ENCODE measurements at regions not wholly inside any gene's neighbourhood (a gene's known extent, or its start where the extent isn't known, plus 50 kb on each side); places are given as distances from the start of the nearest gene placed in this dataset.
"Not testable (repeated sequence)": the region's sequence is repeated elsewhere in the genome, so short reads cannot be mapped to it uniquely, and the experiment has no call there.

- no peak for DNase-seq (ENCODE audit: low read depth, low spot score)
Measured at GRCh38 chr13:89458456-89458855, 1787.3 kb downstream of the SLITRK5 start.

DNA sequence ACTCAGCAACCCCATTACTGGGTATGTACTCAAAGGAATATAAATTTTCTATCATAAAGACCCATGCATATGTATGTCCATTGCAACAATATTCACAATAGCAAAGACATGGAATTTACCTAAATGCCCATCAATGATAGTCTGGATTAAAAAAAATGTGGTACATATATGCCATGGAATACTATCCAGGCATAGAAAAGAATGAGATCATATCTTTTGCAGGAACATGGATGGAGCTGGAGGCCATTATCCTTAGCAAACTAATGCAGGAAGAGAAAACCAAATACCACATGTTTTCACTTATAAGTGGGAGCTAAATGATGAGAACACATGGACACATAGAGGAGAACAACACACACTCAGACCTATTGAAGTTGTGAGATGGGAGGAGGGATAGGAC is 1789.7 kb downstream of the SLITRK5 start:
- DNase-seq (ENCODE audit: low read depth, low spot score): not testable (repeated sequence)

- no peak for DNase-seq (ENCODE audit: low read depth, low spot score)
Measured at GRCh38 chr13:89465366-89465765, 1794.2 kb downstream of the SLITRK5 start.

DNA sequence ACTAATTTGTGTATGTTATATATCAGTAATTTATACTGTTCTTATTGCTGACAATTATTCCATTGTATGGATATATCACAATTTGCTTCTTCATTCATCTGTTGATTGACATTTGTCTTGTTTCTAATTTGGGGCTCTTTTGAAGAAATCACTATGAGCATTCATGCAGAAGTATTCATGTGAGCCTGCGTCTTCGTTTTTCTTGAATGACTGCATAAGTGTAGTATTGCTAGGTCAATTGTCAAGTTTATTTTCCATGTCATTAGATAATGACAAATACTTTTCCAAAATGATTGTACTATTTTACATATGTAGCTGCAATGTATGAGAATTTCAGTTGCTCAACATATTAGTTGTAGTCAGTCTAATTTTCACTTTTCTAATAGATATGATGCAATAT is 1796.9 kb downstream of the SLITRK5 start:
- no peak for DNase-seq (ENCODE audit: low read depth, low spot score)

- DNase-seq (ENCODE audit: low read depth, low spot score): no peak
Measured at GRCh38 chr13:89470901-89471300, 1799.7 kb downstream of the SLITRK5 start.

GRCh38 chr13:89474432-89474831 is 1803.3 kb downstream of the SLITRK5 start:
- no peak for DNase-seq (ENCODE audit: low read depth, low spot score)

DNA sequence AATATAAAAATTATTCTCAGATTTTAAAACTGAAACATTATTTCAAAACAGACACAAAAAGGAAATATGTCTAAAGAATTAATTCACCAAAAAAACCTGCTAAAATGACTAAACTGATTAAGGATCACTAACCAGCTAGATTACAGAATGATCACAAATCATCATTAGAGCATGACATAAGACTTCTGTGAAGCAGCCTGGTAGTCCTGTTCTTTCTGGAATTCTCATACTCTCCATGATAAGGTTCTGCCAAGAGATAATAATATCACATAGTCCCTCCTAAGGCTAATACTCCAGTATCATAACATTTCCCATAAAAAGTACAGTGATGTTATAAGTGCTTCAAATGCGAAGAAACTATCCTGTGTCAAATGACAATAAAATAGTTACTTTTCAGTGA is 1814.9 kb downstream of the SLITRK5 start:
- no peak for DNase-seq (ENCODE audit: low read depth, low spot score)

GRCh38 chr13:89486709-89487108 is 1815.5 kb downstream of the SLITRK5 start:
- DNase-seq (ENCODE audit: low read depth, low spot score): no peak

- DNase-seq (ENCODE audit: low read depth, low spot score): no peak
Measured at GRCh38 chr13:89490661-89491060, 1819.5 kb downstream of the SLITRK5 start.

DNA sequence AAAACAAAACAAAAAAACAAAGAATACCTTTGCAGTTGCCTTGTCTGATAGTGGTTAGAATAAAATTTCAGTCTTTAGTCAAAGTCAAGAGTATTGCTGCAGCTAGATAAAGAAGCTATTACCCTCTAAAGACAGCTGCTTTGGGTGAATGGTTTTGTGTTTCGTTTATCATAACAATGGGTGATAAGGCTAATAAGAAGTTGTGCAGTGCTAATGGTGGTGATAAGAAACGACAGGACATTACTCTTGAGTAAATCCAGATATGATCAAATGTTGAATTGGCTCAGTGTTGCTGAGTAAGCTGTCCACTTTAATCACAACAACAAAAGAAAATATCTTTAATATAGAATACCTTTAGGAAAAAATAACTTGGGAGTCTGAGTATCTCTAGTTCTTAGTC is 1825.3 kb downstream of the SLITRK5 start:
- DNase-seq (ENCODE audit: low read depth, low spot score): no peak

DNA sequence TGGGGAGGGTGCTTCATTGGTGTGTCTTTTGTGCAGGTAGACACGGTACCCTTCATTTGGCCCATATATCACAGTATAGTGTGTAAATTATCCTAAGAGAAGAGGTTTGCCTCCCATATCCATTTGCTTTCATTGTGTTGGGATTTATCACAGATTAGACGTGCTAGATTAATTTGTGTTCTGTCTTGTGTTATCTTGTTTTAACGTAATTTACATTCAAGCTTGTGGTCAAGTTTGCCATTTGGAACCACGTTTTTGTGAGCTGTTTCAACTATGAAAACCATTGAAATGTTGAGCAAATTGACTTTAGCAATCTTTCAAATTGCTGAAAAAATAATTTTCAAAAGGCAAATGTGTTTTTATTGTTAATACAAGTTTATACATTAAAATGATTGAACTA is 1826.5 kb downstream of the SLITRK5 start:
- no peak for DNase-seq (ENCODE audit: low read depth, low spot score)

- DNase-seq (ENCODE audit: low read depth, low spot score): no peak
Measured at GRCh38 chr13:89502286-89502685, 1831.1 kb downstream of the SLITRK5 start.

DNA sequence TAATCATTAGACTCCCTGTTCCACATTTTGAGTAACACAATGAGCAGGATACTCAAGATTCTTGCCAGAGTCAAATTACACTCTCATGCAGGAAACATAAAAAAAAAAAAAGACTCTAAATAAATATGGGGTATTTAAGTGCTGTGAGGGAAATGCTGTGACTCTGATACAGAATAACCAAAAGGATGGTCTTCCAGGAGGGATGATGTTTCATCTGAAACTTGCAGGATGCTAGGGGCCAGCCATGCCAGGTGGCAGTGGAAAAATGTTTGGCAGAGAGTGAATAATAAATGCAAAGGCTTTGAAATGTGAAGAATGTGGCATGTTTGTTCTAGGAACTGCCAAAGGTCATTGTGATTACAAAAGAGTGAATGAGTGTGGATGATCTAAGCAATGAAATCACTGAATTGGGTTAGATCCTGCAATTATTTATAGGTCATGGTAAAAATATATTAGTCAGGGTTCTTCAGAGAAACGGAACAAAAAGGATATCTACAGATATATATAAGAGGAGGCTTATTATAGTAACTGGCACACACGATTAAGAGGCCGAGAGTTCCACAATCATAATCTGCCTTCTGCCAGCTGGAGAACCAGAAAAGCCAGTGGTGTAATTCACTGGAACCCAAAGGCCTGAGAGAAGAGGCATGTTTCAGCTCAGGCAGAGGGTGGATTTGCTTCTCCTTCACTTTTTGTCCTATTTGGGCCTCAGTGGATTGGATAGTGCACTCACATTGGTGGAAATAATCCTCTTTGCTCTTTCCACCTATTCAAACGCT is 1832.8 kb upstream of the MIR17HG start:
- DNase-seq (ENCODE audit: low read depth, low spot score): peak; percentile 45

DNA sequence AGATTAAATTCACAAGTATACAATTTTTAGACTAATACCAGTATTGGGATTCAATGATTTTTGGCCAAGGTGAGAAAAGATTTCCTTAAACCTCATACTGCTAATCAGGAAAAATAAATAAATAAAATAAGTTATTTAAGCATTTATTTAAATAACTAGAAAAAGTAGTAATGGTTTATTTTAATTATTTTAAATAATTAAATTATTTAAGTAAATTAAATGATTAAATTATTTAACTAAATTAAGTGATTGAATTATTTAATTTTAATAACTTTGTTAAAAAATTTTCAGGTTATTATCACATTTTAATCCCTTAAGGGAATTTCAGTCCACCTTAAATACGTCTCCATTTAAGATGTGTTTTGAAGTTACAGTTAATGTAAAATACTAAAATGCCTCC is 1831.5 kb upstream of the MIR17HG start:
- DNase-seq (ENCODE audit: low read depth, low spot score): no peak

DNA sequence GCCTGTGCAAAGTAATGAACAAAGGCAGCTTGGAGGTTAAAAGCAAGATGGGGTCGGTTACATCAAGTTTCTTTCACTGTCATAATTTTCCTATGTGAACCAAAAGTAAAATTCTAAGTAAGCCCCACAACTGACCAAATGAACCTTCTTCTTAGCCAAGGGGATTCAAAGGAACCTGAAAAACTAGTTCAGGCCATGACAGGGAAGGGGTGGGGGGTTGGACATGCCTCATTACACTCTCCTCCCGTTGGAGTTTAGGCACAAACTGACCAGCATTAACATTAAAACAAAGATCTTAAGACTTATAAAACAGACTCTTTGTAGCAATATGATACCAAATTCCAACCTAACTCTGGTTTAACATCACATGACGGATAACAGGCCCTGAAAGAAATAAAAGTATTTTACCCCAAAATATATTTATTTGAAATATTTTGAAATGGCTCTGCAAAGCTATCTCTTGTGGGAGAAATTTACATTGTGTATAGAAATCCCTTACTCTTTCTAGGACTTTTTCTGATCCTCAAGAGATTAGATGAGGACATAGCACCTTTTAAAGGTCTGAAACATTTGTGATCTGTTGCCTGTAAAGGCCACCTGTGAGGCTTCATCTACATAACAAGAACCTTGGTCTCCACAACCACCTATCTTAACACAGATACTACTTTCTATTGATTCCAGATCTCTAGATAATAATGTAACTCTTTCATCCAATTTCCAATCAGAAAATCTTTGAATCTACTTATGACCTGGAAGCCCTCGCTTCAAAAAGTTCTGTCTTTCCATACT is 1829.0 kb upstream of the MIR17HG start:
- no peak for DNase-seq (ENCODE audit: low read depth, low spot score)

DNA sequence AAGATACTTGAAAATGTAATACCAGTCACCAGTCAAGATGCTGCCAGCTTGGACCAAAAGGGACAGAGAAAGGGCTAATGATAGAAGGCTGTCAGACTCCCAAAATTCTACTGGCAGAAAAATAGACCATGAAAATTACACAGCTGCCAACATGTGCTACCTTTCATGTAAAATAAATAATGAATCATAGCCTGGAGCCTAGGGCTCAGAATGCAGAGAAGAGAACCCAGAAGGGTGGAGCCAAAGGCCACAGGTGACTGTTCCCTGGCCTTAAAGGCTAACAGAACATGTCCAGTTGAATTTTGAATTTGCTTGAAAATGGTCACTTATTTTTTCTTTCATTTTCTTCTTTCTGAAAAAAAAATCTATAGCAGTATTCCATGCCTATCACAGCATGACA is 1827.0 kb upstream of the MIR17HG start:
- DNase-seq (ENCODE audit: low read depth, low spot score): no peak

- DNase-seq (ENCODE audit: low read depth, low spot score): not testable (repeated sequence)
Measured at GRCh38 chr13:89521672-89522071, 1825.8 kb upstream of the MIR17HG start.

- no peak for DNase-seq (ENCODE audit: low read depth, low spot score)
Measured at GRCh38 chr13:89541091-89542030, 1806.1 kb upstream of the MIR17HG start.

- DNase-seq (ENCODE audit: low read depth, low spot score): no peak
Measured at GRCh38 chr13:89550938-89551337, 1796.5 kb upstream of the MIR17HG start.

DNA sequence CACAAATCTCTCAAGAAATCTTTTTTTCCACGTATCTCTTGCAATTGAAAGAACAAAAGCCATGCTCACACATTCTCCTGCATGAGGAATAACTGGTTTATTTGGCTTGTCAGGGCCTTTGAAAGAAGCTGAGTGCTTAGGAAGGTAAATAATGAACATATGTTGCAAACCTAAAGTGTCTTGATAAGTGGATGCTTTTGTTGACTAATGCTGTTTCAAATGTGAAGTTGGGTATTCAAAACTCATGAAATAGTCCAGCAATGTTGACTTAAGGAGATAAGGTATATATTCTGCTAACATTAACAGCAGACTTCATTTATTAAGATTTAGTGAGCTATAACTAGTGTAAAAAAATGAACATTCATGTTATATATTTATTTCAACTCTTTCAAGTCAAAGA is 1792.7 kb upstream of the MIR17HG start:
- no peak for DNase-seq (ENCODE audit: low read depth, low spot score)

- DNase-seq (ENCODE audit: low read depth, low spot score): no peak
Measured at GRCh38 chr13:89565476-89566100, 1781.9 kb upstream of the MIR17HG start.
